Gastroesophageal sphincter (tissue), 4 donors: ENCODE measurements at regions not wholly inside any gene's neighbourhood (a gene's known extent, or its start where the extent isn't known, plus 50 kb on each side); places are given as distances from the start of the nearest gene placed in this dataset.

ENCODE experiments used
- ATAC-seq: fragments of 150-250 bp; one replicate; pipeline ENCODE4 v1.9.1; 2016; ENCODE audit warnings: mild to moderate bottlenecking, moderate library complexity
- H3K27ac ChIP-seq, 4 donors: fragments of 200-600 bp; sonication (generic) in 3 of 4; 1 replicate in 3 of 4; 2 replicates in 1 of 4; pipeline ENCODE4 v1.5.1; 2016 to 2019
- H3K27me3 ChIP-seq: fragments of 200-600 bp; sonication (generic); one replicate; pipeline ENCODE4 v1.5.1; 2019
- H3K36me3 ChIP-seq, 2 donors: fragments of 200-600 bp; sonication (generic); one replicate each; pipeline ENCODE4 v1.5.1; 2019; ENCODE audit warnings: control low read depth in 1 of 2
- H3K4me1 ChIP-seq, 3 donors: fragments of 200-600 bp; sonication (generic); 1 replicate in 2 of 3; 2 replicates in 1 of 3; pipeline ENCODE4 v1.5.1; 2016 to 2019; ENCODE audit warnings: control low read depth in 2 of 3
- H3K4me3 ChIP-seq, 2 donors: fragments of 200-600 bp; sonication (generic); one replicate each; pipeline ENCODE4 v1.5.1; 2019; ENCODE audit warnings: mild to moderate bottlenecking in 1 of 2, moderate library complexity in 1 of 2
- H3K9me3 ChIP-seq, 3 donors: fragments of 200-600 bp; sonication (generic); one replicate each; pipeline ENCODE4 v1.5.1; 2017 to 2019; ENCODE audit warnings: control low read depth in 2 of 3
- EP300 ChIP-seq: sonication (generic); formaldehyde crosslinking; IDR thresholded peaks from one replicate; pipeline ENCODE4 v1.6.1; 2017; ENCODE audit warnings: antibody characterized with exemption, mild to moderate bottlenecking
- POLR2A ChIP-seq, 2 donors: fragments of 450-650 bp; IDR thresholded peaks; one replicate each; pipeline ENCODE4 v1.6.1; 2017; ENCODE audit warnings: antibody characterized with exemption in 2 of 2, mild to moderate bottlenecking in 2 of 2, moderate library complexity in 1 of 2
- POLR2AphosphoS5 ChIP-seq: sonication (generic); formaldehyde crosslinking; IDR thresholded peaks from one replicate; pipeline ENCODE4 v1.6.1; 2017; ENCODE audit warnings: antibody characterized with exemption
- WGBS, 2 donors: methylation state at CpG; one replicate each; pipeline ENCODE4 v1.1.5; 2018; ENCODE audit warnings: low coverage in 1 of 2; 5-methylcytosine and 5-hydroxymethylcytosine counted together
- TF ChIP-seq, protein P1 (sequence below), 4 experiments: fragments of 200-600 bp in 2 of 4; fragments of 450-650 bp in 2 of 4; sonication (generic) in 1 of 4; IDR thresholded peaks; one replicate each; pipeline ENCODE4 v1.5.1; 2017 to 2019; ENCODE audit warnings: antibody characterized with exemption in 4 of 4, mild to moderate bottlenecking in 2 of 4, moderate library complexity in 2 of 4

DNA sequence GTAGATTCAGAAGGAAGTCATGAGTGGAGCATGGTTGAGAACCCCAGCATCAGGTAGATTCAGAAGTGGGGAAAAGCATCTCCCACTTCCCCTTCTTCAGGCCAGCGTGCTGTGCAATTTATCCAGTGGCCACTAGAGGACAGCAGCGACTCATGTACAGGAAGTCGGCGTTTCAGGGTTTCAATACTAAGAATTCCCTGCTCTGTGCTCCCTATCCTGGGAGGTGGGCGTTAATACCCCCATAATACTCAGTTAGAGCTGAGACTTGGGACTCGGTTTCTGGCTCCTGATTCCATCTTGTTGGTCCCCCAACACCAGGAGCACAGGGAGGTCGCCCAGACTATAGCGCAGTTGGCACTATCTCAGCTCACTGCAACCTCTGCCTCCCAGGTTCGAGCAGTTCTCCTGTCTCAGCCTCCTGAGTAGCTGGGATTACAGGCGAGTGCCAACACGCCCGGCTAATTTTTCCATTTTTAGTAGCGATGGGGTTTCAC is 75.3 kb upstream of the AMZ2 start:
- Histone ChIP-seq H3K4me1 (peaks cover 0 to 5% (median 0%) of the 10 kb centered on the region in 3 donors), H3K27ac (no peak overlapping the region), H3K27me3 (no peaks in the 10 kb centered on the region), H3K36me3 (peaks cover 0 to 10% of the 10 kb centered on the region in 2 donors), H3K4me3 (no peak overlapping the region), H3K9me3 (no peaks in the 10 kb centered on the region)
- TF ChIP-seq EP300: no peak
- TF ChIP-seq, protein P1, sequence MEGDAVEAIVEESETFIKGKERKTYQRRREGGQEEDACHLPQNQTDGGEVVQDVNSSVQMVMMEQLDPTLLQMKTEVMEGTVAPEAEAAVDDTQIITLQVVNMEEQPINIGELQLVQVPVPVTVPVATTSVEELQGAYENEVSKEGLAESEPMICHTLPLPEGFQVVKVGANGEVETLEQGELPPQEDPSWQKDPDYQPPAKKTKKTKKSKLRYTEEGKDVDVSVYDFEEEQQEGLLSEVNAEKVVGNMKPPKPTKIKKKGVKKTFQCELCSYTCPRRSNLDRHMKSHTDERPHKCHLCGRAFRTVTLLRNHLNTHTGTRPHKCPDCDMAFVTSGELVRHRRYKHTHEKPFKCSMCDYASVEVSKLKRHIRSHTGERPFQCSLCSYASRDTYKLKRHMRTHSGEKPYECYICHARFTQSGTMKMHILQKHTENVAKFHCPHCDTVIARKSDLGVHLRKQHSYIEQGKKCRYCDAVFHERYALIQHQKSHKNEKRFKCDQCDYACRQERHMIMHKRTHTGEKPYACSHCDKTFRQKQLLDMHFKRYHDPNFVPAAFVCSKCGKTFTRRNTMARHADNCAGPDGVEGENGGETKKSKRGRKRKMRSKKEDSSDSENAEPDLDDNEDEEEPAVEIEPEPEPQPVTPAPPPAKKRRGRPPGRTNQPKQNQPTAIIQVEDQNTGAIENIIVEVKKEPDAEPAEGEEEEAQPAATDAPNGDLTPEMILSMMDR (IDR thresholded peaks at IDR 0.05): peak; percentile 93 to 98 (median 95)
- WGBS, 2 donors: 32% methylated on average over 12 of the region's 13 CpGs; no CpG with 5 or more reads in 1 of the 2 donors
- peak; percentile 66 for ATAC-seq

DNA sequence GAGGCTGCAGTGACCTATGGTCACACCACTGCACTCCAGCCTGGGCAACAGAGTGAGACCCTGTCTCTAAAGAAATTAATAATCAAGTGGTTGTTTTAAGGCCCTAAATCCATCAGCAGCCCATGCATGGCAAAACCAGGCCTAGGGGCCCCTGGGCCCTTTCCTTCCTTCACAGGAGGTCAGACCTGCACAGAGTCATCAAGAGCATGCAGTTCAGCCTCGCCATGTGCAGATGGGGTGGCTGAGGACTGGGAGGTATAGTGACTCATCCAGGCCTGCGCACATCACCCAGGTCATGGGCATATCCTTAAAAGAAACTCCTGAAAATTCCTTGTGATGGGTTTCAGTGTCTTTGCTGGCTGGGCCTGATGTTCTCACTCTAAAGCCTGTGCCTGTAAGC is 72.4 kb upstream of the AMZ2 start:
- no peaks in the 10 kb centered on the region for H3K27me3 ChIP-seq
- H3K4me3 ChIP-seq: no peak overlapping the region
- H3K9me3 ChIP-seq: no peaks in the 10 kb centered on the region
- no peak for TF ChIP-seq POLR2AphosphoS5
- TF ChIP-seq EP300: no peak
- TF ChIP-seq, protein P1 (IDR thresholded peaks at IDR 0.05): no peak
- TF ChIP-seq POLR2A (IDR thresholded peaks at IDR 0.05): no peak
- peaks cover 0 to 10% of the 10 kb centered on the region in 2 donors for H3K36me3 ChIP-seq
- no peak for ATAC-seq
- H3K27ac ChIP-seq: no peak overlapping the region
- WGBS, 2 donors: 100% methylated on average over 1 of the region's 2 CpGs; no CpG with 5 or more reads in 1 of the 2 donors
- peaks cover 0 to 5% (median 0%) of the 10 kb centered on the region in 3 donors for H3K4me1 ChIP-seq

DNA sequence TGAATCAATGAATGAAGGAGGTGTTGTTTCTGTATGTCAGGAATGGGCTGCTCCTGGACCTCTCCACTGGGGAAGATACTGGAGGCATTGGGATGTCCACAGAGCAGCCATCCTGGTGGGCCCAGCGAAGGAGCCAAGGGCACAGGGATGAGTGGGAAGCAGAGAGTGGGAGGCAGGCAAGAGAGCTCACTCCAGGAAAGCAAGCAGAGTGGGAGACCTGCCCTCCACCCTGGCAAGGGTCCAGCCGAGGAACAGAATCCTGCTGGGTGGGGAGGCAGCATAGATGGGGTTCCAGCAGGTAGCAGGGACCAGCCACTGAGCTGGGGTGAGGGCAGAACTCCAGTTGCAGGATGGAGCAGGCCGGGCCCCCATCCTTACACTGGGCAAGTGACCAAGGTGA is 71.9 kb upstream of the AMZ2 start:
- Histone ChIP-seq H3K36me3 (peaks cover 0 to 15% of the 10 kb centered on the region in 2 donors), H3K27me3 (no peaks in the 10 kb centered on the region), H3K9me3 (no peaks in the 10 kb centered on the region), H3K4me1 (peaks cover 0 to 5% (median 0%) of the 10 kb centered on the region in 3 donors), H3K27ac (no peak overlapping the region), H3K4me3 (no peak overlapping the region)
- ATAC-seq: no peak
- WGBS, 2 donors: 67 to 97% methylated on average over 1 to 3 of the region's 3 CpGs
- TF ChIP-seq EP300 (no peak), POLR2A (IDR thresholded peaks at IDR 0.05) (no peak), POLR2AphosphoS5 (no peak)
- TF ChIP-seq, protein P1 (IDR thresholded peaks at IDR 0.05): no peak

DNA sequence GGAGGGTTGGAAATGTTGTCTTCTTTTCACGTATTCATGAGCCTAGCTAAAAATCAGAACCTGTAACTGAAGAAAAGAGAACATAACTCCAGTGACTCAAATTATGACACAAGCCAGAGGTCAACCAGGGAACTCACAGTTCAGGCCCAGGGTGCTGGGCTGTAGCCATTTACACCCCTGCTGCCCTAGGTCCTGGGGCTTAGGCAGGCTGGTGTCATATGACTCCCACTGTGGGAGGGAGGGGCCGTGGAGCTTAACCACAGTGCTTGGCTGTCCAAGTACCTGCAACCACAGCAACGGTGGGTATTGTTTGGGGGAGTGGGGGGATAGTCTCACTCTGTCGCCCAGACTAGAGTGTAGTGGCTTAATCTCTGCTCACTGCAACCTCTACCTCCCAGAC is 71.1 kb upstream of the AMZ2 start:
- TF ChIP-seq POLR2AphosphoS5 (no peak), EP300 (no peak), POLR2A (IDR thresholded peaks at IDR 0.05) (no peak)
- TF ChIP-seq, protein P1 (IDR thresholded peaks at IDR 0.05): no peak
- peaks cover 0 to 5% (median 0%) of the 10 kb centered on the region in 3 donors for H3K4me1 ChIP-seq
- 44 to 74% methylated on average over 1 to 4 of the region's 4 CpGs for WGBS, 2 donors
- ATAC-seq: no peak
- H3K9me3 ChIP-seq: no peaks in the 10 kb centered on the region
- H3K36me3 ChIP-seq: peaks cover 0 to 18% of the 10 kb centered on the region in 2 donors
- H3K27me3 ChIP-seq: no peaks in the 10 kb centered on the region
- H3K27ac ChIP-seq: no peak overlapping the region
- no peak overlapping the region for H3K4me3 ChIP-seq

DNA sequence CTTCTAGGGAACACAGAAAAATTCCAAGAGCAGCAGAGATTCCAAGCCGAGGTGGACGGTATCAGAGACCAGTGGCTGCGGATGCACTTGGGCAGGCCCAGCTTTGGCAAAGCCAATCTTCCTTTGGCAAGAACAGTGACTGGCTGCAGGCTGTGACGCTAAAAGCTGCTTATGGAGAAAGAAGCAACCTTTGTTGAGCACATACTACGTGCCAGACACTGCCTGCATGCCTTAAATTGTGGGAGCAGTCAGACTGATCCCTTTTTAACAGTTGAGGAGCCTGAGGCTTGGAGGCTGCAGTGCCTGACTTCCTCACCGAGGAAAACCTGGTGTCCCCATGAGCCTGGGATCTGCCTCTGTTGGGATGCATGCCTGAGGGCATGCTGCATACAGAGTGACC is 69.0 kb upstream of the AMZ2 start:
- no peak overlapping the region for H3K4me3 ChIP-seq

More for the DNA sequence above, 69.0 kb upstream of the AMZ2 start:
- TF ChIP-seq, protein P1 (IDR thresholded peaks at IDR 0.05): no peak
- TF ChIP-seq POLR2AphosphoS5 (no peak), EP300 (no peak), POLR2A (IDR thresholded peaks at IDR 0.05) (no peak)
- H3K27ac ChIP-seq: no peak overlapping the region
- H3K27me3 ChIP-seq: no peaks in the 10 kb centered on the region
- H3K36me3 ChIP-seq: peaks cover 0 to 22% of the 10 kb centered on the region in 2 donors
- no peak for ATAC-seq
- no peaks in the 10 kb centered on the region for H3K9me3 ChIP-seq
- H3K4me1 ChIP-seq: no peaks in the 10 kb centered on the region
- WGBS, 2 donors: 83 to 96% methylated on average over 1 to 3 of the region's 6 CpGs
